ENCODE measurements at regions not wholly inside any gene's neighbourhood (a gene's known extent, or its start where the extent isn't known, plus 50 kb on each side); places are given as distances from the start of the nearest gene placed in this dataset.

DNA sequence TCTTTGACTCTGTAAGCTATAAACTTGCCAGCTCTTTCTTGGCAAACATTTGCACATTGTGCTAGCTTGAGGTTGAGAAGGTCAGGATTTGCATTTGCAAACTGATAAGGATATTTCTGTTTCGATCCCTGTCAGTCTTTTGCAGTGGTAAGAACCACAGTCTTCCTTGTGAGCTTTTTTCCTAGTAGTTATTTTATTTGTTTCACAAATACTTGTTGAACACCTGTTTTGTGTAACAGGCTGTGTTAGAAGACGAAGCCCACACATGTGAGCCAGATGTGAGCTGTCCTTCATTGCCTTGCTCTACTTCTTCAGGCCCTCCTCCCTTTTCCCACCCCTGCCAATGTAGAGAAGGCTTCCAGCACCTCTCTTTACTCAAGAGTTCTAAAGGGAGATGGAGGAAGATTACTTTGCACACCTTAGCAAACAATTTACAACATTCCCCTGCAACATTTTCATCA, 327.0 kb upstream of the KLF4 start:
- H3F3A ChIP-seq (replicated peaks; ENCODE audit: low read depth), result no peaks in the 10 kb centered on the region
- ATAC-seq (no peak), DNase-seq (ENCODE audit: low spot score) (no peak)
- no peak overlapping the region for H3K27ac Mint-ChIP-seq
- H3K36me3 Mint-ChIP-seq (ENCODE audit: low read depth), result peaks cover 6% of the 10 kb centered on the region; the same call in 2 of the 3 replicates
- no peaks in the 10 kb centered on the region for H3K27me3 ChIP-seq (ENCODE audit: insufficient read depth)
- H3K4me2 ChIP-seq, result no peak overlapping the region
- peaks cover 10% of the 10 kb centered on the region for H3K9me3 Mint-ChIP-seq
- no peak overlapping the region for H2AFZ ChIP-seq
- peaks cover 1% of the 10 kb centered on the region for H3K27me3 Mint-ChIP-seq (ENCODE audit: insufficient read depth, low read depth, poor library complexity)
- H3K4me3 ChIP-seq, result no peak overlapping the region
- peaks cover 10% of the 10 kb centered on the region; the same call in 1 of the 2 replicates for H3K9me2 ChIP-seq (ENCODE audit: insufficient read depth)
- H3K4me3 Mint-ChIP-seq, result no peak overlapping the region
- peaks cover 13% of the 10 kb centered on the region for H3K4me1 ChIP-seq (ENCODE audit: insufficient read depth)
- H3K36me3 ChIP-seq (ENCODE audit: insufficient read depth), result no peaks in the 10 kb centered on the region
- TF ChIP-seq ZNF114 (CRISPR knock-in tag; IDR thresholded peaks at IDR 0.05) (no peak), EZH2 (IDR thresholded peaks at IDR 0.05; ENCODE audit: low read depth, unreplicated experiment) (no peak), ZNF331 (CRISPR knock-in tag; IDR thresholded peaks at IDR 0.05; ENCODE audit: low read depth) (no peak), CREB1 (CRISPR knock-in tag; IDR thresholded peaks at IDR 0.05; ENCODE audit: low read depth) (no peak)
- TF ChIP-seq, protein P1, sequence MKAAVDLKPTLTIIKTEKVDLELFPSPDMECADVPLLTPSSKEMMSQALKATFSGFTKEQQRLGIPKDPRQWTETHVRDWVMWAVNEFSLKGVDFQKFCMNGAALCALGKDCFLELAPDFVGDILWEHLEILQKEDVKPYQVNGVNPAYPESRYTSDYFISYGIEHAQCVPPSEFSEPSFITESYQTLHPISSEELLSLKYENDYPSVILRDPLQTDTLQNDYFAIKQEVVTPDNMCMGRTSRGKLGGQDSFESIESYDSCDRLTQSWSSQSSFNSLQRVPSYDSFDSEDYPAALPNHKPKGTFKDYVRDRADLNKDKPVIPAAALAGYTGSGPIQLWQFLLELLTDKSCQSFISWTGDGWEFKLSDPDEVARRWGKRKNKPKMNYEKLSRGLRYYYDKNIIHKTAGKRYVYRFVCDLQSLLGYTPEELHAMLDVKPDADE (IDR thresholded peaks at IDR 0.05), result no peak
- TF ChIP-seq, protein P2, sequence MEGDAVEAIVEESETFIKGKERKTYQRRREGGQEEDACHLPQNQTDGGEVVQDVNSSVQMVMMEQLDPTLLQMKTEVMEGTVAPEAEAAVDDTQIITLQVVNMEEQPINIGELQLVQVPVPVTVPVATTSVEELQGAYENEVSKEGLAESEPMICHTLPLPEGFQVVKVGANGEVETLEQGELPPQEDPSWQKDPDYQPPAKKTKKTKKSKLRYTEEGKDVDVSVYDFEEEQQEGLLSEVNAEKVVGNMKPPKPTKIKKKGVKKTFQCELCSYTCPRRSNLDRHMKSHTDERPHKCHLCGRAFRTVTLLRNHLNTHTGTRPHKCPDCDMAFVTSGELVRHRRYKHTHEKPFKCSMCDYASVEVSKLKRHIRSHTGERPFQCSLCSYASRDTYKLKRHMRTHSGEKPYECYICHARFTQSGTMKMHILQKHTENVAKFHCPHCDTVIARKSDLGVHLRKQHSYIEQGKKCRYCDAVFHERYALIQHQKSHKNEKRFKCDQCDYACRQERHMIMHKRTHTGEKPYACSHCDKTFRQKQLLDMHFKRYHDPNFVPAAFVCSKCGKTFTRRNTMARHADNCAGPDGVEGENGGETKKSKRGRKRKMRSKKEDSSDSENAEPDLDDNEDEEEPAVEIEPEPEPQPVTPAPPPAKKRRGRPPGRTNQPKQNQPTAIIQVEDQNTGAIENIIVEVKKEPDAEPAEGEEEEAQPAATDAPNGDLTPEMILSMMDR (conservative IDR thresholded peaks at IDR 0.05; ENCODE audit: low read depth in 2 of 2), result no peak
- TF ChIP-seq, protein P3, sequence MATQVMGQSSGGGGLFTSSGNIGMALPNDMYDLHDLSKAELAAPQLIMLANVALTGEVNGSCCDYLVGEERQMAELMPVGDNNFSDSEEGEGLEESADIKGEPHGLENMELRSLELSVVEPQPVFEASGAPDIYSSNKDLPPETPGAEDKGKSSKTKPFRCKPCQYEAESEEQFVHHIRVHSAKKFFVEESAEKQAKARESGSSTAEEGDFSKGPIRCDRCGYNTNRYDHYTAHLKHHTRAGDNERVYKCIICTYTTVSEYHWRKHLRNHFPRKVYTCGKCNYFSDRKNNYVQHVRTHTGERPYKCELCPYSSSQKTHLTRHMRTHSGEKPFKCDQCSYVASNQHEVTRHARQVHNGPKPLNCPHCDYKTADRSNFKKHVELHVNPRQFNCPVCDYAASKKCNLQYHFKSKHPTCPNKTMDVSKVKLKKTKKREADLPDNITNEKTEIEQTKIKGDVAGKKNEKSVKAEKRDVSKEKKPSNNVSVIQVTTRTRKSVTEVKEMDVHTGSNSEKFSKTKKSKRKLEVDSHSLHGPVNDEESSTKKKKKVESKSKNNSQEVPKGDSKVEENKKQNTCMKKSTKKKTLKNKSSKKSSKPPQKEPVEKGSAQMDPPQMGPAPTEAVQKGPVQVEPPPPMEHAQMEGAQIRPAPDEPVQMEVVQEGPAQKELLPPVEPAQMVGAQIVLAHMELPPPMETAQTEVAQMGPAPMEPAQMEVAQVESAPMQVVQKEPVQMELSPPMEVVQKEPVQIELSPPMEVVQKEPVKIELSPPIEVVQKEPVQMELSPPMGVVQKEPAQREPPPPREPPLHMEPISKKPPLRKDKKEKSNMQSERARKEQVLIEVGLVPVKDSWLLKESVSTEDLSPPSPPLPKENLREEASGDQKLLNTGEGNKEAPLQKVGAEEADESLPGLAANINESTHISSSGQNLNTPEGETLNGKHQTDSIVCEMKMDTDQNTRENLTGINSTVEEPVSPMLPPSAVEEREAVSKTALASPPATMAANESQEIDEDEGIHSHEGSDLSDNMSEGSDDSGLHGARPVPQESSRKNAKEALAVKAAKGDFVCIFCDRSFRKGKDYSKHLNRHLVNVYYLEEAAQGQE (IDR thresholded peaks at IDR 0.05; ENCODE audit: unreplicated experiment), result no peak
- no peaks in the 10 kb centered on the region for H3K79me2 ChIP-seq (replicated peaks; ENCODE audit: insufficient read depth)
- no peak overlapping the region for H3K27ac ChIP-seq (ENCODE audit: low read depth)
- no peaks in the 10 kb centered on the region for H4K20me1 ChIP-seq (replicated peaks; ENCODE audit: insufficient read depth)
- peaks cover 24% of the 10 kb centered on the region for H3K4me1 Mint-ChIP-seq

Measured in GM23338 (cell line).